Activated CD4-positive, alpha-beta T cell treated with anti-CD3 and anti-CD28 coated beads for 24 hours (primary cell): ENCODE measurements at regions not wholly inside any gene's neighbourhood (a gene's known extent, or its start where the extent isn't known, plus 50 kb on each side); places are given as distances from the start of the nearest gene placed in this dataset.

Source experiments
- DNase-seq, 2 donors: peaks; one replicate each; pipeline ENCODE4 v3.0.0-alpha.2; 2020; ENCODE audit warnings: low read depth in 2 of 2

- no peak for DNase-seq
Observed at GRCh38 chr4:3382251-3382650, 59.5 kb upstream of the HGFAC start.

- no peak for DNase-seq
Observed at GRCh38 chr4:3384391-3384770, 57.4 kb upstream of the HGFAC start.

DNA sequence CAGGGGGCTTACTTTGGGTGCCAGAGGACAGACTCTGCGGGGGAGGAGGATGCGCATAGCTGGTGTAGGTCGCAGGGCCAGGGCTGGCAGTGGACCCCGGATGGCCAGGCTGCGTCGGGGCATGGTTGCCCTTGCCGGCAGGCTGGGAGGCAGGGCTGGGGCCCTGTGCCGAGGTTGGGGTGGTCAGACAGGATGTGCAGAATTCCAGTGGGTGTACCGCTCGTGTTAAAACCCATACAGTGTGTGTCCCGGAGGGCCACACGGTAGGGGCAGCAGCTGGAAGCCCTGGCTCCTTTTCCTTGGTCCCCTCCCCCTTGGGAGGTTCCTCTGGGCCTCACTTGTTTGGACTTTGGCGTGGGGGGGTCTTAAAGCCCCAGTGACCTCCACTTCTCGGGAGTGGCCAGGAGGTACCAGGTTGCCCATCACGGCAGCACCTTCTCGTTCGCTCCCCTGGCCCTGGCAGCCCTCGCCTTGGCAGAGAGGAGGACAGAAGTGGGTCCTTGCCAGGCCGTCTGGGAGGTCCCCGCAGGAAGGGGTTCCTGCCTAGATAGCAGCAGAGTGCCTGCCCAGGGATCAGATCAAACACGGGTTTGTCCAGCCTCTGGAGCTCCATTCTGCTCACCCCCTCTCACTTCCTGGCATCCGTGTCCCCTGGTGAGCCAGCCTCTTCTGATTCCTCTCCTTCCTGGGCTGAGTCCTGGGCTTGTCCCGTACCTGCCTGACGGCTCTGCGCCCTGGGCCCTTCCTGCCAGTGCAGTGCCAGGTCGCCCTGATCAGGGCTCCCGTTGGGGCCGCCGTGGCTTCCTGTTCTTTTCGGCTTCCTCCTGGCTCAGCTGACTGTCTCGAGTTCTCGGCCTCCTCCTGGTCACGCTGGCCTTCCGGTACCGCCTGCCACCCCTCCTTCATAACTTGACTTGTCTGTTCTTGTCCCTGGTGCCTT is 56.7 kb upstream of the HGFAC start:
- DNase-seq = no peak

DNA sequence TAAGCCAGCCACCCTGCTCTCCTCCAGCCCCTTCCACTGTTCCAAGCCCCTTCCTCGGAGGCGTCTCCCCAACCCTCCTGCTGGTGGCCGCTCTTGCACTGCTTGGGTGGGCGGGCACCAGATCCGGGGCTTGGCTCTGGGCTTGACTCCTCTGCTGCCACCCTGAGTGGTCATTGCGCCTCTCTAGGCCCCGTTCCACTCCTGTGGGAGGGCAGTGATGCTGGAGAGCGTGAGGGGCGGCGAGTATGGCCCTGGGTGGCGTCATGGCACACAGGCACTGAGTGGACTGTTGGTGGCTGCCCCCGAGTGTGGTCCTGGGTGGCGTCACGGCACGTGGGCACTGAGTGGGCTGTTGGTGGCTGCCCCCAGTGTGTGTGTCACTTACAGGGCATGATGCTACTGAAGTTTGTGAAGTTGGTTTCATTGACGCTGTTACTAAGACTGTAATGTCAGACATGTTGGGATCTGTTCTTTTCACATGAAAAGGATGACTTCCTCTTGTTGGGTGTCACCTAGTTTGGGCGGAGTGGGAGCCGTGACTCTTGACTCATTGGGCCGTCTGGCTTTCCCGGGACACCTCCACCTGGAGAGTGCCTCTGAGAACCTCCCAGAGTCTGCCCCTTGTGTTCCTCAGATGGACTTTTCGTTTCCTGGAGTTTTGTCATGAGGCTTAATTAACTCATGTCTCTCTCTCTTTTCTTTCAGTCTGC is 55.9 kb upstream of the HGFAC start:
- DNase-seq = no peak

DNA sequence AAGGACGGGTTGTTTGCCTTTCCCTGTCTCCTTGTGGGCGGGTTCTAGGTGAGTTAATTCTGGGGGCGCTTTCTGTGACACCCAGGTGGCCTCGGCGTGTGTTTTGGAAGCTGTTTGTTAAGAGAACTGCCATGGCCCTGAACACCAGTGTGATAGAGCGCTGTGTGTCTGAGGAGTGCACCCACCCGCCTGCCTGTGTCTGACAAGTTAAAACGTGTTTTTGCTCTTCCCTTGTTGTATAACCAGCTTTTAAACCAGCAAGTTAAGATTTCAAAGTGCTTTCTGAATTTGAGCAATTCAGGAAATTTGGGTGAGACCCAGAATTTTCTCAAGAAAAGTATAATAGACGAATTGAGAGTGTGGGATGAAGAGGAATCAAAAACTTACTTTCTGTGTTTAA is 55.2 kb upstream of the HGFAC start:
- DNase-seq = no peak

GRCh38 chr4:3387154-3387942 is 54.4 kb upstream of the HGFAC start:
- DNase-seq = no peak

- no peak for DNase-seq
Observed at GRCh38 chr4:3387943-3388361, 53.8 kb upstream of the HGFAC start.

- DNase-seq = no peak
Observed at GRCh38 chr4:3388471-3389232, 53.1 kb upstream of the HGFAC start.

DNA sequence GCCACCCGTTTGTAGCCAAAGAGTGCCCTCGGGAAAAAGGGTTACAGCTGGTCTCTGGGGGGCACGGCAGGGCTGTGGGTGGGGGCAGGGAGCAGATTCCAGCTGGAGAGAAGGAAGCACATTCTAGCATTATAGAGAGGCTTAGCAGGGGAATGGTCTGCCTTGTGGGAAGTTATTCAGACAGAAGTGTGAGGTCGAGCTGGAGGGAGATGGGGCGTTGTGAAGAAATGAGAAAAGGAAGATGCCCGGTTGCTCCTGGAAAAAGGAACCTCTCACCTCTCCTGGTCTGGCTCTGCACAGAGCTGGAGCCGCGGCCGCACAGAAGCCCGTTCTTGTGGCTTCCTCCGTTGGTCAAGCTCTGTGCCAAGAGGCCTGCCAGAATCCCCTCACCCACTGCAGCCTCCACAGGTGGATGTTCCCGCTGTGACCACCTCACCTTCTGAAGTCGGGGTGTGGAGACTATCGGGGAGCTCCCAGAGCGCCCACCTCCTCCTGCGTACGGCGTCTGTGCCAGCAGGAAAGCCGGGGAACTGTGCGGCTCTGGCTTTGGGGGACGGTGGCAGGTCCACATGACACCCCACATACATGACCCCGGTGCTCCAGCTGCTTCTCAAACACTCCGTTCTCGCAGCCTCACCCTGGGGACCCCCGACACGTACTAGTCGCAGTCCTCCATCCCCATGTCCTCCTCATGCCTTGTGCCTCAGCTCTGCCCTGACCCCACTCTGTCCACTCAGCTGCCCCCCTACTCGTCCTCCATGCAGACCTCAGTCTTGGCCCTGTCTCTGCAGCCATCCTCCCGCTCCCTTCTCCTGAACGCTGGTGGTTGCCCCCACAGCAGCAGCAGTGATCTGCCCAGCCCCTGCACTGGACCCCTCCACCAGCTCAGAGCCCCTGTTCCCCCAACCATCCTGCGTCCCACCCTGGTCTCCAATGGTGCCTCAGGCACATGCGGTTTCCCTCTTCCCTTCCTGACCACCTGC is 52.2 kb upstream of the HGFAC start:
- DNase-seq = no peak

DNA sequence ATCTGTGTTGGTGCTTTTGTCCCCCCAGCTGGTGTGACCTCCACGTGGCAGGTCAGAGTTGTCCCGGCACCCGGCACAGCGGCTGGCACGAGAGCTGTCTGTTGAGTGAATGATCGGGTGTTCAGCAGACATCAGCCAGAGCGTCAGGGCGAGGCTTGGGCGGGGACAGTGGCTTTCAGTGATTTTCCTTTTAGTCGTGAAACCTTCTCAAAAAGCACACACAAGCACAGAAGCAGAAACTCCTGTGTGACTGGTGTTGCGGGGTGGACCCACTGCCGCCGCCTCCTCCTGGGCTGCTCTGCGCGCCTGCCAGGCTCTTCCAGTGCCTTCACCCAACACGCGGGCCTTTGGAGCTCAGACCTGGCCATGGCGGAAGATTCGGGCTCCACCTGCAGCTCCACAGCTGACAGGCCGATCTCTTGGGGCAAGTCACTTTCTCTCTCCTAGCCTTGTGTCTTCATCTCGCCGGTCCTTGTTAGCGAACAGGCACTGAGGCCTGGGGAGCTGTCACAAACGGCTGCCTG is 51.4 kb upstream of the HGFAC start:
- no peak for DNase-seq

DNA sequence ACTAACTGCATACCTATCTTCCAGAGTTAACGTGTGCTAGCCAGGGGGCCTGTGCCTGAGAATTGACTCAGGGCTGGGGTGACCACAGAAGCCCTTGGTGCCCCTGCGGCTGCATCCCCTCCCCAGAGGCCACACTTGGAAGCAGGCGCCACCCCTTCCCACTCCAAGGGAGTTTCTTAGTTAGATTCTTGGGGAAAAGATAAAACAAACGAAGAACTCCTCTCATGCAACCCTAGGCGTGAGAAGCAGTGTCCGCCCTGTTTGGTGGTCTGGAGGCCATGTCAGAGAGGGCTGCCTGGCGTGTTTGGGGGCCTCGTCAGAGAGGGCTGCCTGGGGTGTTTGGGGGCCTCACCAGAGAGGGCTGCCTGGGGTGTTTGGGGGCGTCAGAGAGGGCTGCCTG is 50.3 kb upstream of the HGFAC start:
- no peak for DNase-seq
